ENCODE measurements at regions not wholly inside any gene's neighbourhood (a gene's known extent, or its start where the extent isn't known, plus 50 kb on each side); places are given as distances from the start of the nearest gene placed in this dataset.

DNA sequence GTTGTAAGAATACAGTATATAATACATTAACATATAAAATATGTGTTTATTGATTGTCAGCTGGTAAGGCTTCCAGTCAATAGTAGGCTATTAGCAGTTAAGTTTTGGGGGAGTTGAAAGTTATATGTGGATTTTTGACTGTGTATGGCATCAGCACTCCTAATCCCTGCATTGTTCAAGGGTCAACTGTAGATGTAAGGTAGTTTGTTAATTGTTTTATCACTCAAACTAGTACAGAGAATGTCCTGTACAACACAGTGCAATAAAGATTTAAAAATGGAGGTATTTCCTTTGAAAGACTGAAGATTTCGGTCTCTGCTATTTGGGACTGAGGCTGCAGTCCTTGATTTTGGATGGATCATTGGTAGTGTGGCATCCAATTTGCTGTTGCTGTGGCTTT, 484.4 kb downstream of the KDM4C start:
- no peaks in the 10 kb centered on the region for H3K9me2 ChIP-seq (ENCODE audit: insufficient read depth, low read length)
- H4K20me1 ChIP-seq (ENCODE audit: insufficient read depth, low read length): no peaks in the 10 kb centered on the region
- H3K36me3 ChIP-seq (ENCODE audit: insufficient read depth, low read length): no peaks in the 10 kb centered on the region
- no peaks in the 10 kb centered on the region for H3K9me3 ChIP-seq (ENCODE audit: low read length)
- no peaks in the 10 kb centered on the region for H3K79me2 ChIP-seq (ENCODE audit: insufficient read depth, low read depth, low read length)
- H3K27ac ChIP-seq (ENCODE audit: low read depth, low read length, poor library complexity, severe bottlenecking): no peak overlapping the region
- ChIA-PET CTCF (ENCODE audit: unreplicated experiment) (no interaction called here), POLR2A (no interaction called here)
- TF ChIP-seq, protein P1, sequence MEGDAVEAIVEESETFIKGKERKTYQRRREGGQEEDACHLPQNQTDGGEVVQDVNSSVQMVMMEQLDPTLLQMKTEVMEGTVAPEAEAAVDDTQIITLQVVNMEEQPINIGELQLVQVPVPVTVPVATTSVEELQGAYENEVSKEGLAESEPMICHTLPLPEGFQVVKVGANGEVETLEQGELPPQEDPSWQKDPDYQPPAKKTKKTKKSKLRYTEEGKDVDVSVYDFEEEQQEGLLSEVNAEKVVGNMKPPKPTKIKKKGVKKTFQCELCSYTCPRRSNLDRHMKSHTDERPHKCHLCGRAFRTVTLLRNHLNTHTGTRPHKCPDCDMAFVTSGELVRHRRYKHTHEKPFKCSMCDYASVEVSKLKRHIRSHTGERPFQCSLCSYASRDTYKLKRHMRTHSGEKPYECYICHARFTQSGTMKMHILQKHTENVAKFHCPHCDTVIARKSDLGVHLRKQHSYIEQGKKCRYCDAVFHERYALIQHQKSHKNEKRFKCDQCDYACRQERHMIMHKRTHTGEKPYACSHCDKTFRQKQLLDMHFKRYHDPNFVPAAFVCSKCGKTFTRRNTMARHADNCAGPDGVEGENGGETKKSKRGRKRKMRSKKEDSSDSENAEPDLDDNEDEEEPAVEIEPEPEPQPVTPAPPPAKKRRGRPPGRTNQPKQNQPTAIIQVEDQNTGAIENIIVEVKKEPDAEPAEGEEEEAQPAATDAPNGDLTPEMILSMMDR (conservative IDR thresholded peaks at IDR 0.05; ENCODE audit: low read length): no peak
- TF ChIP-seq EZH2phosphoT487 (IDR thresholded peaks at IDR 0.05; ENCODE audit: borderline replicate concordance, low read depth, low read length): no peak
- no TSS peak for BruUV-seq (replicated peaks)
- H3K4me2 ChIP-seq (ENCODE audit: low read length): no peak overlapping the region
- no peaks in the 10 kb centered on the region for H3K4me1 ChIP-seq (ENCODE audit: insufficient read depth, low read length, poor library complexity, severe bottlenecking)
- intact Hi-C loops (cut with micrococcal nuclease; ENCODE audit: unreplicated experiment): no loop called here
- no peak for DNase-seq (ENCODE audit: low spot score)
- H3K4me3 ChIP-seq (ENCODE audit: low read depth, low read length, poor library complexity, severe bottlenecking): no peak overlapping the region
- H2AFZ ChIP-seq (ENCODE audit: low read length): no peak overlapping the region

DNA sequence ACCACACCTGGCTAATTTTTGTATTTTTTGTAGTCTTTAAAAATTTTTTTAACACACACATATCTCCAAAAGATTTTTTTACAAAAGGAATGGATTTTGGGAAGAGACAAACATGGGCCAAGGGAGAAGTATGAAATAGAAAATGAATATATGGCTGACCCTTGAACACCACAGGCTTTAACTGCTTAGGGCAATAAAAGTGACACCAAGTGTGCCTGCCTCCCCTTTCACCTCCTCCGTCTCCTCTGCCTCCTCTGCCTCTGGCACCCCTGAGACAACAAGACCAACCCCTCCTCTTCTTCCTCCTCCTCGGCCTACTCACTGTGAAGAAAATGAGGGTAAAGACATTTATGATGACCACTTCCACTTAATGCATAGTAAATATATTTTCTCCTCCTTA, 483.9 kb downstream of the KDM4C start:
- H3K9me3 ChIP-seq (ENCODE audit: low read length): no peaks in the 10 kb centered on the region
- H3K4me3 ChIP-seq (ENCODE audit: low read depth, low read length, poor library complexity, severe bottlenecking): no peak overlapping the region
- no peaks in the 10 kb centered on the region for H4K20me1 ChIP-seq (ENCODE audit: insufficient read depth, low read length)
- H3K27ac ChIP-seq (ENCODE audit: low read depth, low read length, poor library complexity, severe bottlenecking): no peak overlapping the region
- ChIA-PET CTCF (ENCODE audit: unreplicated experiment) (no interaction called here), POLR2A (interaction anchor here (0.6 kb wide), 1 partner anchor 10 kb away, joined by 3 read pairs; no protein-coding TSS in a partner anchor)
- H3K9me2 ChIP-seq (ENCODE audit: insufficient read depth, low read length): no peaks in the 10 kb centered on the region
- H3K79me2 ChIP-seq (ENCODE audit: insufficient read depth, low read depth, low read length): no peaks in the 10 kb centered on the region
- no peak overlapping the region for H2AFZ ChIP-seq (ENCODE audit: low read length)
- intact Hi-C loops (cut with micrococcal nuclease; ENCODE audit: unreplicated experiment): no loop called here
- no TSS peak for BruUV-seq (replicated peaks)
- TF ChIP-seq, protein P1 (conservative IDR thresholded peaks at IDR 0.05; ENCODE audit: low read length): no peak
- no peak for TF ChIP-seq EZH2phosphoT487 (IDR thresholded peaks at IDR 0.05; ENCODE audit: borderline replicate concordance, low read depth, low read length)
- DNase-seq (ENCODE audit: low spot score): no peak
- H3K36me3 ChIP-seq (ENCODE audit: insufficient read depth, low read length): no peaks in the 10 kb centered on the region
- H3K4me2 ChIP-seq (ENCODE audit: low read length): no peak overlapping the region
- H3K4me1 ChIP-seq (ENCODE audit: insufficient read depth, low read length, poor library complexity, severe bottlenecking): no peaks in the 10 kb centered on the region

DNA sequence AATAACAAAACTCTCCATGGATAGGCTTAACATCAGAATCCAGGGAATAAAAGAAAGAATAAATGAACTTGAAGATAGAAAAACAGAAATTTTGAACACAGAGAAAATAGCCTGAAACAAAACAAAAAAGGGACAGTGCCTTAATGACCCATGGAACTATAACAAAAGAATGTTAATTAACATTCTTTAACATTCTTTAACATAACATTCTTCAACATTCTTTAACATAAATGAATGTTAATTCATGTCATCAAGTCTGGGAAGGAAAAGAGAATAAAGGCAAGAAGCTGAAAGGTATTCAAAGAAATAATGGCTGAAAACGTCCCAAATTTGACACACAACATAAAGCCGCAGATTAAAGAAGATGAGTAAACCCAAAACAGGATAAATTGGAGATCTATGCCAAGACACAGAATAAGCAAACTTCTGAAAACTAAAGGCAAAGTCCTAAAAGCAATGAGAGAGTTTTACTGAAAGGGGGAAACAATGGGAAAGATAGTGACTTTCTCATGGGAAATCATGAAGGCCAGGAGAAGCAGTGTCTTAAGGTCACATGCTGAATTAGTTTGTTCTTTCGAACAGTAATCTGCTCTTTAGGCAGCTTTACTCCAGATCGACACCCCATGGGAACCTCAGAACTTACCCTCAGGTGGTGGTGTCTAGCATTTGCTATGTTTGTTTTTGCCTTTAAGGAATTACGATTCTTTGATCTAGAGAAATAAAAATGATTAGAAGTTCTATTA, 483.0 kb downstream of the KDM4C start:
- H3K9me2 ChIP-seq (ENCODE audit: insufficient read depth, low read length): no peaks in the 10 kb centered on the region
- no peaks in the 10 kb centered on the region for H4K20me1 ChIP-seq (ENCODE audit: insufficient read depth, low read length)
- ChIA-PET POLR2A (interaction anchor here (0.6 to 0.7 kb wide), 2 partner anchors 11 to 59 kb away, joined by 3 to 5 read pairs; no protein-coding TSS in a partner anchor), CTCF (ENCODE audit: unreplicated experiment) (no interaction called here)
- H3K79me2 ChIP-seq (ENCODE audit: insufficient read depth, low read depth, low read length): no peaks in the 10 kb centered on the region
- H2AFZ ChIP-seq (ENCODE audit: low read length): no peak overlapping the region
- H3K4me1 ChIP-seq (ENCODE audit: insufficient read depth, low read length, poor library complexity, severe bottlenecking): no peaks in the 10 kb centered on the region
- TF ChIP-seq, protein P1 (conservative IDR thresholded peaks at IDR 0.05; ENCODE audit: low read length): no peak
- TF ChIP-seq EZH2phosphoT487 (IDR thresholded peaks at IDR 0.05; ENCODE audit: borderline replicate concordance, low read depth, low read length): no peak
- intact Hi-C loops (cut with micrococcal nuclease; ENCODE audit: unreplicated experiment): no loop called here
- no peak for DNase-seq (ENCODE audit: low spot score)
- no peak overlapping the region for H3K27ac ChIP-seq (ENCODE audit: low read depth, low read length, poor library complexity, severe bottlenecking)
- BruUV-seq (replicated peaks): no TSS peak
- no peak overlapping the region for H3K4me2 ChIP-seq (ENCODE audit: low read length)
- H3K9me3 ChIP-seq (ENCODE audit: low read length): no peaks in the 10 kb centered on the region
- no peaks in the 10 kb centered on the region for H3K36me3 ChIP-seq (ENCODE audit: insufficient read depth, low read length)
- H3K4me3 ChIP-seq (ENCODE audit: low read depth, low read length, poor library complexity, severe bottlenecking): no peak overlapping the region
